GM12865 (cell line): ENCODE measurements at regions not wholly inside any gene's neighbourhood (a gene's known extent, or its start where the extent isn't known, plus 50 kb on each side); places are given as distances from the start of the nearest gene placed in this dataset.

Source experiments
- DNase-seq: peaks from one replicate; pipeline ENCODE4 v3.0.0; 2010; ENCODE audit warnings: low read depth
- H3K4me3 ChIP-seq: 2 replicates; pipeline ENCODE4 v1.5.1; 2011; ENCODE audit warnings: mild to moderate bottlenecking, low read depth, low read length, control low read depth
- CTCF ChIP-seq: IDR thresholded peaks from 2 replicates; pipeline ENCODE4 v1.5.1; 2011; ENCODE audit warnings: low read length, control low read depth, low read depth, inconsistent platforms; ENCODE audit not compliant: insufficient read depth; ENCODE audit errors: missing control alignments

GRCh38 chr13:90253806-90254205 is 1093.7 kb upstream of the MIR17HG start:
- no peak overlapping the region for H3K4me3 ChIP-seq
- no peak for TF ChIP-seq CTCF
- no peak for DNase-seq

- H3K4me3 ChIP-seq: no peak overlapping the region
- TF ChIP-seq CTCF: no peak
- no peak for DNase-seq
Measured at GRCh38 chr13:90254437-90254836, 1093.0 kb upstream of the MIR17HG start.

GRCh38 chr13:90256746-90257145 is 1090.7 kb upstream of the MIR17HG start:
- no peak for TF ChIP-seq CTCF
- DNase-seq: no peak
- no peak overlapping the region for H3K4me3 ChIP-seq

GRCh38 chr13:90258129-90258528 is 1089.4 kb upstream of the MIR17HG start:
- no peak for TF ChIP-seq CTCF
- H3K4me3 ChIP-seq: no peak overlapping the region
- no peak for DNase-seq

GRCh38 chr13:90261343-90261742 is 1086.1 kb upstream of the MIR17HG start:
- DNase-seq: no peak
- H3K4me3 ChIP-seq: no peak overlapping the region
- no peak for TF ChIP-seq CTCF

- no peak for DNase-seq
- TF ChIP-seq CTCF: no peak
- no peak overlapping the region for H3K4me3 ChIP-seq
Measured at GRCh38 chr13:90270226-90270625, 1077.3 kb upstream of the MIR17HG start.

GRCh38 chr13:90272356-90272755 is 1075.1 kb upstream of the MIR17HG start:
- no peak for DNase-seq
- no peak overlapping the region for H3K4me3 ChIP-seq
- TF ChIP-seq CTCF: no peak
